H7 (cell line): ENCODE measurements at regions not wholly inside any gene's neighbourhood (a gene's known extent, or its start where the extent isn't known, plus 50 kb on each side); places are given as distances from the start of the nearest gene placed in this dataset.

Experiments used
- DNase-seq: peaks from one replicate; pipeline ENCODE4 v3.0.0; 2012
- H3K27me3 ChIP-seq: 2 replicates; pipeline ENCODE4 v1.6.0; 2011; ENCODE audit warnings: mild to moderate bottlenecking, low read length; ENCODE audit not compliant: control insufficient read depth, insufficient read depth
- H3K36me3 ChIP-seq: replicated peaks from 2 replicates; pipeline ENCODE4 v1.5.1; 2011; ENCODE audit warnings: low read length; ENCODE audit not compliant: control insufficient read depth, insufficient read depth
- H3K4me3 ChIP-seq: 2 replicates; pipeline ENCODE4 v1.5.1; 2011; ENCODE audit warnings: low read depth, mild to moderate bottlenecking, control low read depth, low read length, moderate library complexity; ENCODE audit not compliant: insufficient read depth

- H3K4me3 ChIP-seq: no peak overlapping the region
- H3K27me3 ChIP-seq: no peaks in the 10 kb centered on the region
- H3K36me3 ChIP-seq: no peaks in the 10 kb centered on the region
- DNase-seq: no peak
Observed at GRCh38 chr12:66929121-66929520, 250.2 kb upstream of the GRIP1 start.

- Histone ChIP-seq H3K36me3 (no peaks in the 10 kb centered on the region), H3K4me3 (no peak overlapping the region), H3K27me3 (no peaks in the 10 kb centered on the region)
- no peak for DNase-seq
Observed at GRCh38 chr12:66931091-66931490, 252.2 kb upstream of the GRIP1 start.

- Histone ChIP-seq H3K27me3 (no peaks in the 10 kb centered on the region), H3K4me3 (no peak overlapping the region), H3K36me3 (no peaks in the 10 kb centered on the region)
- no peak for DNase-seq
Observed at GRCh38 chr12:66932126-66932525, 253.2 kb upstream of the GRIP1 start.

GRCh38 chr12:66934302-66935062 is 255.6 kb upstream of the GRIP1 start:
- H3K27me3 ChIP-seq: no peaks in the 10 kb centered on the region

GRCh38 chr12:66941150-66941549 is 262.3 kb upstream of the GRIP1 start:
- H3K4me3 ChIP-seq: no peak overlapping the region
- no peaks in the 10 kb centered on the region for H3K36me3 ChIP-seq
- H3K27me3 ChIP-seq: no peaks in the 10 kb centered on the region
- DNase-seq: no peak

More at GRCh38 chr12:66934302-66935062, 255.6 kb upstream of the GRIP1 start:
- no peak overlapping the region for H3K4me3 ChIP-seq
- H3K36me3 ChIP-seq: no peaks in the 10 kb centered on the region
- no peak for DNase-seq

- DNase-seq: peak; percentile 16
Observed at GRCh38 chr12:66942741-66943465, 264.0 kb upstream of the GRIP1 start.

GRCh38 chr12:66944365-66944764 is 265.5 kb upstream of the GRIP1 start:
- Histone ChIP-seq H3K36me3 (no peaks in the 10 kb centered on the region), H3K4me3 (no peak overlapping the region), H3K27me3 (no peaks in the 10 kb centered on the region)
- DNase-seq: no peak

More at GRCh38 chr12:66942741-66943465, 264.0 kb upstream of the GRIP1 start:
- no peaks in the 10 kb centered on the region for H3K36me3 ChIP-seq
- H3K4me3 ChIP-seq: no peak overlapping the region
- no peaks in the 10 kb centered on the region for H3K27me3 ChIP-seq

GRCh38 chr12:66945189-66945817 is 266.4 kb upstream of the GRIP1 start:
- Histone ChIP-seq H3K36me3 (no peaks in the 10 kb centered on the region), H3K4me3 (no peak overlapping the region), H3K27me3 (no peaks in the 10 kb centered on the region)
- no peak for DNase-seq

GRCh38 chr12:66947119-66947518 is 268.2 kb upstream of the GRIP1 start:
- no peaks in the 10 kb centered on the region for H3K27me3 ChIP-seq
- DNase-seq: no peak
- no peak overlapping the region for H3K4me3 ChIP-seq
- H3K36me3 ChIP-seq: no peaks in the 10 kb centered on the region

- no peak for DNase-seq
- H3K36me3 ChIP-seq: no peaks in the 10 kb centered on the region
- no peaks in the 10 kb centered on the region for H3K27me3 ChIP-seq
- H3K4me3 ChIP-seq: no peak overlapping the region
Observed at GRCh38 chr12:66952668-66953067, 273.8 kb upstream of the GRIP1 start.

GRCh38 chr12:66956300-66956699 is 277.4 kb upstream of the GRIP1 start:
- Histone ChIP-seq H3K36me3 (no peaks in the 10 kb centered on the region), H3K27me3 (no peaks in the 10 kb centered on the region), H3K4me3 (no peak overlapping the region)
- DNase-seq: no peak

- Histone ChIP-seq H3K36me3 (no peaks in the 10 kb centered on the region), H3K4me3 (no peak overlapping the region), H3K27me3 (no peaks in the 10 kb centered on the region)
- DNase-seq: no peak
Observed at GRCh38 chr12:66959276-66959675, 280.4 kb upstream of the GRIP1 start.

- DNase-seq: no peak
Observed at GRCh38 chr12:66960006-66960405, 281.1 kb upstream of the GRIP1 start.

GRCh38 chr12:66960704-66961690 is 282.1 kb upstream of the GRIP1 start:
- peak; percentile 15 for DNase-seq
- no peaks in the 10 kb centered on the region for H3K27me3 ChIP-seq

More at GRCh38 chr12:66960006-66960405, 281.1 kb upstream of the GRIP1 start:
- no peak overlapping the region for H3K4me3 ChIP-seq
- no peaks in the 10 kb centered on the region for H3K27me3 ChIP-seq
- no peaks in the 10 kb centered on the region for H3K36me3 ChIP-seq

More at GRCh38 chr12:66960704-66961690, 282.1 kb upstream of the GRIP1 start:
- Histone ChIP-seq H3K4me3 (no peak overlapping the region), H3K36me3 (no peaks in the 10 kb centered on the region)
